DND-41 (cell line): ENCODE measurements at regions not wholly inside any gene's neighbourhood (a gene's known extent, or its start where the extent isn't known, plus 50 kb on each side); places are given as distances from the start of the nearest gene placed in this dataset.

Experiments used
- ATAC-seq: fragments of 200-7000 bp; cut with Tn5 transposase; 3 replicates; pipeline ENCODE4 v1.9.1; 2021; ENCODE audit warnings: low read depth; ENCODE audit not compliant: insufficient read depth
- DNase-seq: peaks from one replicate; pipeline ENCODE4 v3.0.0-alpha.2; 2020
- H2AFZ ChIP-seq: 2 replicates; pipeline ENCODE4 v1.6.0; 2012; ENCODE audit warnings: low read depth, low read length
- H3K27ac ChIP-seq: 2 replicates; pipeline ENCODE4 v1.5.1; 2012; ENCODE audit warnings: low read length, inconsistent platforms
- H3K27me3 ChIP-seq: fragments of 200-600 bp; sonication (generic); 2 replicates; pipeline ENCODE4 v1.6.0; 2012; ENCODE audit warnings: low read length, mild to moderate bottlenecking, inconsistent platforms; ENCODE audit not compliant: insufficient read depth, poor library complexity
- H3K36me3 ChIP-seq: 2 replicates; pipeline ENCODE4 v1.5.1; 2012; ENCODE audit warnings: low read length, inconsistent platforms; ENCODE audit not compliant: insufficient read depth
- H3K4me1 ChIP-seq: 2 replicates; pipeline ENCODE4 v1.5.1; 2012; ENCODE audit warnings: mild to moderate bottlenecking, low read length; ENCODE audit not compliant: insufficient read depth
- H3K4me2 ChIP-seq: 2 replicates; pipeline ENCODE4 v1.6.0; 2012; ENCODE audit warnings: mild to moderate bottlenecking, moderate library complexity, low read length, inconsistent platforms; ENCODE audit not compliant: insufficient read depth
- H3K4me3 ChIP-seq, 2 experiments: fragments of 200-600 bp in 1 of 2; shearing (Covaris generic) in 1 of 2; 2 replicates each; pipeline ENCODE4 v1.5.1; 2012 to 2016; ENCODE audit warnings: inconsistent platforms in 2 of 2, low read length in 2 of 2, mild to moderate bottlenecking in 2 of 2, low read depth in 1 of 2, moderate library complexity in 1 of 2
- H3K79me2 ChIP-seq: 2 replicates; pipeline ENCODE4 v1.6.0; 2012; ENCODE audit warnings: low read length, inconsistent platforms; ENCODE audit not compliant: insufficient read depth
- H3K9ac ChIP-seq: 2 replicates; pipeline ENCODE4 v1.6.0; 2012; ENCODE audit warnings: low read depth, mild to moderate bottlenecking, inconsistent platforms, low read length, moderate library complexity
- H3K9me3 ChIP-seq: 2 replicates; pipeline ENCODE4 v1.5.1; 2012; ENCODE audit warnings: low read length, moderate library complexity, mild to moderate bottlenecking, inconsistent platforms; ENCODE audit not compliant: insufficient read depth, severe bottlenecking
- H4K20me1 ChIP-seq: 2 replicates; pipeline ENCODE4 v1.6.0; 2012; ENCODE audit warnings: low read length; ENCODE audit not compliant: insufficient read depth
- EZH2 ChIP-seq: IDR thresholded peaks from 3 replicates; pipeline ENCODE4 v1.6.1; 2012; ENCODE audit warnings: borderline replicate concordance, low read depth, mild to moderate bottlenecking, moderate library complexity, low read length, inconsistent platforms; ENCODE audit not compliant: severe bottlenecking
- TF ChIP-seq, protein P1 (sequence below): IDR thresholded peaks from 2 replicates; pipeline ENCODE4 v1.5.1; 2012; ENCODE audit warnings: borderline replicate concordance, low read length, moderate library complexity, mild to moderate bottlenecking; ENCODE audit not compliant: poor library complexity, severe bottlenecking; ENCODE audit errors: extremely low read depth

- Histone ChIP-seq H3K4me1 (no peaks in the 10 kb centered on the region), H3K27me3 (no peaks in the 10 kb centered on the region), H3K79me2 (no peaks in the 10 kb centered on the region), H3K4me2 (no peak overlapping the region), H3K4me3 (no peak overlapping the region), H2AFZ (no peak overlapping the region), H3K27ac (no peak overlapping the region), H3K9me3 (peaks cover under 1% of the 10 kb centered on the region), H3K9ac (no peak overlapping the region), H4K20me1 (no peaks in the 10 kb centered on the region), H3K36me3 (no peaks in the 10 kb centered on the region)
- ATAC-seq: no peak
- no peak for DNase-seq
- no peak for TF ChIP-seq EZH2
- TF ChIP-seq, protein P1, sequence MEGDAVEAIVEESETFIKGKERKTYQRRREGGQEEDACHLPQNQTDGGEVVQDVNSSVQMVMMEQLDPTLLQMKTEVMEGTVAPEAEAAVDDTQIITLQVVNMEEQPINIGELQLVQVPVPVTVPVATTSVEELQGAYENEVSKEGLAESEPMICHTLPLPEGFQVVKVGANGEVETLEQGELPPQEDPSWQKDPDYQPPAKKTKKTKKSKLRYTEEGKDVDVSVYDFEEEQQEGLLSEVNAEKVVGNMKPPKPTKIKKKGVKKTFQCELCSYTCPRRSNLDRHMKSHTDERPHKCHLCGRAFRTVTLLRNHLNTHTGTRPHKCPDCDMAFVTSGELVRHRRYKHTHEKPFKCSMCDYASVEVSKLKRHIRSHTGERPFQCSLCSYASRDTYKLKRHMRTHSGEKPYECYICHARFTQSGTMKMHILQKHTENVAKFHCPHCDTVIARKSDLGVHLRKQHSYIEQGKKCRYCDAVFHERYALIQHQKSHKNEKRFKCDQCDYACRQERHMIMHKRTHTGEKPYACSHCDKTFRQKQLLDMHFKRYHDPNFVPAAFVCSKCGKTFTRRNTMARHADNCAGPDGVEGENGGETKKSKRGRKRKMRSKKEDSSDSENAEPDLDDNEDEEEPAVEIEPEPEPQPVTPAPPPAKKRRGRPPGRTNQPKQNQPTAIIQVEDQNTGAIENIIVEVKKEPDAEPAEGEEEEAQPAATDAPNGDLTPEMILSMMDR: no peak
Observed at GRCh38 chr3:98662699-98663098, 69.3 kb upstream of the CPOX start.

- no peak for ATAC-seq
- Histone ChIP-seq H3K27ac (no peak overlapping the region), H2AFZ (no peak overlapping the region), H3K36me3 (no peaks in the 10 kb centered on the region), H3K4me3 (no peak overlapping the region), H4K20me1 (no peaks in the 10 kb centered on the region), H3K4me2 (no peak overlapping the region), H3K79me2 (no peaks in the 10 kb centered on the region), H3K9me3 (no peaks in the 10 kb centered on the region), H3K4me1 (no peaks in the 10 kb centered on the region), H3K9ac (no peak overlapping the region), H3K27me3 (no peaks in the 10 kb centered on the region)
- no peak for TF ChIP-seq EZH2
- TF ChIP-seq, protein P1: no peak
- no peak for DNase-seq
Observed at GRCh38 chr3:98670020-98670419, 76.6 kb upstream of the CPOX start.

DNA sequence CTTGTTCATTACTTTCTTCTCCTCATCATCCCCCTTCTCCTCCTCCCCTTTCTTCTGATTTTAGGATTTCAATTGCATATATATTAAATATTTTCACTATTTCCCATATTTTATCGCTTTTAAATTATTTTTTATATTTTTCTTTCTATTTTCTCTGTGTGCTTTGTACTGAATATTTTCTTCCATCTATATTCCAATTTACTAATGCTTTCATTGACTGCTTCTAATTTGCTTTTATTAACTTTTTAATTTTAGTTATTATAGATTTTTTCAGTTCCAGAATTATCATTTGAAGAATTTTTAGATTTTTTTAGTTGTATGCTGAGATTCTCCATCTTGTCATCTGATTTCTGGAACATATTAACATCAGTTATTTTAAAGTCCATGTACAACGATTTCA, 83.2 kb upstream of the ST3GAL6 start:
- Histone ChIP-seq H4K20me1 (no peaks in the 10 kb centered on the region), H3K9me3 (no peaks in the 10 kb centered on the region), H3K4me3 (no peak overlapping the region), H3K79me2 (no peaks in the 10 kb centered on the region), H3K4me2 (no peak overlapping the region), H3K27me3 (no peaks in the 10 kb centered on the region), H2AFZ (no peak overlapping the region), H3K4me1 (no peaks in the 10 kb centered on the region), H3K9ac (no peak overlapping the region), H3K36me3 (no peaks in the 10 kb centered on the region), H3K27ac (no peak overlapping the region)
- no peak for ATAC-seq
- no peak for TF ChIP-seq EZH2
- TF ChIP-seq, protein P1: no peak
- DNase-seq: no peak

DNA sequence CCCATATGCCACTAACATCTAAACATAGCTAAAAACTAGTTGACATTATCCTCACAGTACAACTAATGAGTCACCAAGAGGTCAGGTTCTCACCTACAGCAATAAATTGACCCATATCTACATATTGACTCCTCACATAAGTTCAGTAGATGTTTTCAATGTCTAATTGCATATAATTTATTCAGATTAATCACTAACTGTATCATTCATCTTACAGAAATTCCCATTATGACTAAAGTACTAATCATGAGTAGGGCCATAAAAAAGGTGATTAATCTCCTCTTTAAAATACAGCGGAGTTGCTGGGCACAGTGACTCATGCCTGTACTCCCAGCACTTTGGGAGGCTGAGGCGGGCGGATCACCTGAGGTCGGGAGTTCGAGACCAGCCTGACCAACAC, 82.4 kb upstream of the ST3GAL6 start:
- DNase-seq (no peak), ATAC-seq (no peak)
- H3K27me3 ChIP-seq: no peaks in the 10 kb centered on the region
- H3K27ac ChIP-seq: no peak overlapping the region
- H4K20me1 ChIP-seq: no peaks in the 10 kb centered on the region
- no peaks in the 10 kb centered on the region for H3K79me2 ChIP-seq
- TF ChIP-seq, protein P1: no peak
- no peak for TF ChIP-seq EZH2
- no peak overlapping the region for H2AFZ ChIP-seq
- no peak overlapping the region for H3K4me3 ChIP-seq
- no peaks in the 10 kb centered on the region for H3K4me1 ChIP-seq
- H3K9me3 ChIP-seq: no peaks in the 10 kb centered on the region
- no peaks in the 10 kb centered on the region for H3K36me3 ChIP-seq
- no peak overlapping the region for H3K9ac ChIP-seq
- no peak overlapping the region for H3K4me2 ChIP-seq
